ENCODE measurements at regions not wholly inside any gene's neighbourhood (a gene's known extent, or its start where the extent isn't known, plus 50 kb on each side); places are given as distances from the start of the nearest gene placed in this dataset.

- Histone ChIP-seq H3K27ac (ENCODE audit: insufficient read depth, low read depth, low read length) (no peak overlapping the region), H3K4me1 (ENCODE audit: control insufficient read depth, extremely low read depth, insufficient read depth, low read length) (no peaks in the 10 kb centered on the region), H3K4me3 (replicated peaks in 1 of 3; ENCODE audit: insufficient read depth in 1 of 3, low read depth in 1 of 3, low read length in 3 of 3) (no peak overlapping the region), H3K79me2 (ENCODE audit: control insufficient read depth, insufficient read depth, low read length) (no peaks in the 10 kb centered on the region), H3K4me2 (ENCODE audit: insufficient read depth, low read length) (no peak overlapping the region), H3K36me3 (ENCODE audit: control insufficient read depth in 2 of 2, extremely low read depth in 1 of 2, insufficient read depth in 2 of 2, low read length in 2 of 2) (no peaks in the 10 kb centered on the region), H3K9me1 (replicated peaks; ENCODE audit: control insufficient read depth, extremely low read depth, insufficient read depth, low read length) (no peaks in the 10 kb centered on the region), H2AFZ (ENCODE audit: low read depth, low read length) (no peak overlapping the region), H3K9ac (replicated peaks; ENCODE audit: extremely low read depth, insufficient read depth, low read length) (no peak overlapping the region), H4K20me1 (replicated peaks; ENCODE audit: control insufficient read depth, extremely low read depth, insufficient read depth, low read length) (no peaks in the 10 kb centered on the region), H3K9me3 (replicated peaks; ENCODE audit: control insufficient read depth, insufficient read depth, low read length) (no peaks in the 10 kb centered on the region), H3K27me3 (ENCODE audit: control insufficient read depth in 2 of 2, insufficient read depth in 2 of 2, low read length in 2 of 2) (peaks cover 0 to 2% of the 10 kb centered on the region in 2 experiments)
- intact Hi-C loops (cut with micrococcal nuclease) (no loop called here), dilution Hi-C loops (cut with MboI; ENCODE audit: extremely low pct_ligation_motif_present, low sequenced_read_pairs) (no loop called here)
- no peak for TF ChIP-seq FOS (IDR thresholded peaks at IDR 0.05; ENCODE audit: borderline replicate concordance, insufficient read depth, low read length)
- TF ChIP-seq JUN (IDR thresholded peaks at IDR 0.05; ENCODE audit: borderline replicate concordance, insufficient read depth, insufficient read length, low read depth): no peak
- TF ChIP-seq EZH2 (IDR thresholded peaks at IDR 0.05; ENCODE audit: borderline replicate concordance, low read depth, low read length, severe bottlenecking): no peak
- TF ChIP-seq GATA2 (IDR thresholded peaks at IDR 0.05; ENCODE audit: insufficient read depth, insufficient read length, low read depth, low read length): no peak
- TF ChIP-seq MYC (IDR thresholded peaks at IDR 0.05; ENCODE audit: low read depth, low read length): no peak
- DNase-seq (ENCODE audit: low read depth, low spot score) (no peak), FAIRE-seq (no peak)
- ChIA-PET CTCF (interaction anchor here (0.8 to 1.9 kb wide), 7 partner anchors 9 to 70 kb away, joined by 3 to 5 read pairs (median 3); no protein-coding TSS in a partner anchor), POLR2A (no interaction called here)
- no TSS peak for BruUV-seq (replicated peaks)
Observed at GRCh38 chr11:76271068-76271467, 64.8 kb upstream of the WNT11 start.

GRCh38 chr11:76270389-76270788 is 64.1 kb upstream of the WNT11 start:
- H3K4me2 ChIP-seq (ENCODE audit: insufficient read depth, low read length): no peak overlapping the region
- no peak overlapping the region for H3K9ac ChIP-seq (replicated peaks; ENCODE audit: extremely low read depth, insufficient read depth, low read length)
- no peaks in the 10 kb centered on the region for H3K79me2 ChIP-seq (ENCODE audit: control insufficient read depth, insufficient read depth, low read length)
- no peaks in the 10 kb centered on the region for H3K4me1 ChIP-seq (ENCODE audit: control insufficient read depth, extremely low read depth, insufficient read depth, low read length)
- no TSS peak for BruUV-seq (replicated peaks)
- no peaks in the 10 kb centered on the region for H3K36me3 ChIP-seq (ENCODE audit: control insufficient read depth in 2 of 2, extremely low read depth in 1 of 2, insufficient read depth in 2 of 2, low read length in 2 of 2)
- no peak for FAIRE-seq
- ChIA-PET POLR2A (no interaction called here), CTCF (interaction anchor here (0.9 to 1.9 kb wide), 4 partner anchors 10 to 69 kb away, joined by 3 to 5 read pairs (median 3); no protein-coding TSS in a partner anchor)
- H4K20me1 ChIP-seq (replicated peaks; ENCODE audit: control insufficient read depth, extremely low read depth, insufficient read depth, low read length): no peaks in the 10 kb centered on the region
- H3K9me3 ChIP-seq (replicated peaks; ENCODE audit: control insufficient read depth, insufficient read depth, low read length): no peaks in the 10 kb centered on the region
- H3K27ac ChIP-seq (ENCODE audit: insufficient read depth, low read depth, low read length): no peak overlapping the region
- peaks cover 0 to 2% of the 10 kb centered on the region in 2 experiments for H3K27me3 ChIP-seq (ENCODE audit: control insufficient read depth in 2 of 2, insufficient read depth in 2 of 2, low read length in 2 of 2)
- dilution Hi-C loops (cut with MboI; ENCODE audit: extremely low pct_ligation_motif_present, low sequenced_read_pairs) (no loop called here), intact Hi-C loops (cut with micrococcal nuclease) (no loop called here)
- no peak for DNase-seq (ENCODE audit: low read depth, low spot score)
- no peak overlapping the region for H3K4me3 ChIP-seq (replicated peaks in 1 of 3; ENCODE audit: insufficient read depth in 1 of 3, low read depth in 1 of 3, low read length in 3 of 3)
- H3K9me1 ChIP-seq (replicated peaks; ENCODE audit: control insufficient read depth, extremely low read depth, insufficient read depth, low read length): no peaks in the 10 kb centered on the region
- TF ChIP-seq POLR2A (IDR thresholded peaks at IDR 0.05; ENCODE audit: low read depth, low read length) (no peak), MYC (IDR thresholded peaks at IDR 0.05; ENCODE audit: low read depth, low read length) (no peak), GATA2 (IDR thresholded peaks at IDR 0.05; ENCODE audit: insufficient read depth, insufficient read length, low read depth, low read length) (no peak), CTCF (IDR thresholded peaks at IDR 0.05; ENCODE audit: extremely low read depth in 1 of 2, insufficient read depth in 1 of 2, low read depth in 1 of 2, low read length in 2 of 2) (no peak)
- no peak overlapping the region for H2AFZ ChIP-seq (ENCODE audit: low read depth, low read length)
